Endodermal cell (in vitro differentiated cells): ENCODE measurements at regions not wholly inside any gene's neighbourhood (a gene's known extent, or its start where the extent isn't known, plus 50 kb on each side); places are given as distances from the start of the nearest gene placed in this dataset.

ENCODE experiments used
- DNase-seq: peaks from one replicate; pipeline ENCODE4 v3.0.0-alpha.2; 2017
- H3K27ac ChIP-seq: 2 replicates; pipeline ENCODE4 v1.5.1; 2013; ENCODE audit warnings: mild to moderate bottlenecking, low read depth, low read length, moderate library complexity
- H3K27me3 ChIP-seq: 2 replicates; pipeline ENCODE4 v1.6.1; 2013; ENCODE audit warnings: mild to moderate bottlenecking, low read length, moderate library complexity; ENCODE audit not compliant: insufficient read depth, control insufficient read depth, poor library complexity, severe bottlenecking
- H3K36me3 ChIP-seq: 2 replicates; pipeline ENCODE4 v1.7.0; 2013; ENCODE audit warnings: mild to moderate bottlenecking, low read length, moderate library complexity; ENCODE audit not compliant: control insufficient read depth, insufficient read depth
- H3K4me1 ChIP-seq: one replicate; pipeline ENCODE4 v1.7.0; 2013; ENCODE audit warnings: low read length; ENCODE audit not compliant: control insufficient read depth, insufficient read depth
- H3K4me3 ChIP-seq: 2 replicates; pipeline ENCODE4 v1.5.1; 2013; ENCODE audit warnings: mild to moderate bottlenecking, low read length, moderate library complexity
- H3K9ac ChIP-seq: 2 replicates; pipeline ENCODE4 v1.6.1; 2013; ENCODE audit warnings: mild to moderate bottlenecking, low read length, moderate library complexity; ENCODE audit not compliant: poor library complexity, severe bottlenecking; ENCODE audit errors: extremely low read depth
- H3K9me3 ChIP-seq: 2 replicates; pipeline ENCODE4 v1.6.1; 2013; ENCODE audit warnings: mild to moderate bottlenecking, low read length, moderate library complexity; ENCODE audit not compliant: control insufficient read depth
- H3K27ac Mint-ChIP-seq: 2 replicates; pipeline ENCODE4 v1.8.0; 2020; ENCODE audit warnings: mixed read lengths
- H3K27me3 Mint-ChIP-seq: 2 replicates; pipeline ENCODE4 v1.8.0; 2021; ENCODE audit warnings: mild to moderate bottlenecking, mixed read lengths; ENCODE audit not compliant: insufficient read depth
- H3K36me3 Mint-ChIP-seq: 2 replicates; pipeline ENCODE4 v1.8.0; 2020; ENCODE audit warnings: low read depth, mixed read lengths
- H3K4me1 Mint-ChIP-seq: 2 replicates; pipeline ENCODE4 v1.8.0; 2020; ENCODE audit warnings: mixed read lengths
- H3K4me3 Mint-ChIP-seq: 2 replicates; pipeline ENCODE4 v1.8.0; 2020; ENCODE audit warnings: mild to moderate bottlenecking, moderate library complexity, mixed read lengths
- H3K9me3 Mint-ChIP-seq: 2 replicates; pipeline ENCODE4 v1.8.0; 2020; ENCODE audit warnings: mild to moderate bottlenecking, mixed read lengths
- WGBS, 2 experiments: methylation state at CpG; one replicate each; pipeline versions ENCODE4 v1.1.5 to v1.1.7; 2013; ENCODE audit warnings: missing lambda C conversion rate in 2 of 2, mixed read lengths in 1 of 2; ENCODE audit not compliant: insufficient coverage in 1 of 2, insufficient read length in 1 of 2; 5-methylcytosine and 5-hydroxymethylcytosine counted together
- TF ChIP-seq, protein P1 (sequence below): fragments of 200-600 bp; sonication (generic); conservative IDR thresholded peaks from 2 replicates; pipeline ENCODE4 v1.5.0; 2021; ENCODE audit warnings: antibody characterized with exemption, mild to moderate bottlenecking

DNA sequence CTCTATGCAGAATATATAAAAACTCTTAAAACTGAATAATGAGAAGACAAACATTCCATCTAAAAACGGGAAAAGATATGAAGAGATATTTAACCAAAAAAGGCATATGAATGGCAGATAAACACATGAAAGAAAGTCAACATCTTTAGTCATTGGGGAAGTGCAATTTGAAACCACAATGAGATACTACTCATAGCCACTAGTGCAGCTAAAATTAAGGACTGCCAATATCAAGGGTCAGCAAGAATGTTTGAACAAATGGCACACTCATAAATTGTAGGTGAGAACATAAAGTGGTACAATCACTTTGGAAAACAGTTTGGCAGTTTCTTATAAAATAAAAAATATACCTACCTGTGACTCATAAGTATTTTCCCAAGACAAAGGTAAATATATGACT lies 534.9 kb upstream of the DIPK2B start:
- peaks cover 34% of the 10 kb centered on the region for H3K9me3 Mint-ChIP-seq
- no peaks in the 10 kb centered on the region for H3K27me3 Mint-ChIP-seq
- WGBS, 2 experiments: 80% methylated on average over 1 of the region's 1 CpG; no CpG with 5 or more reads in 1 of the 2 experiments
- DNase-seq: no peak
- H3K4me1 ChIP-seq: no peaks in the 10 kb centered on the region
- H3K36me3 ChIP-seq: no peaks in the 10 kb centered on the region
- H3K27me3 ChIP-seq: no peaks in the 10 kb centered on the region
- no peak overlapping the region for H3K27ac Mint-ChIP-seq
- no peak overlapping the region for H3K27ac ChIP-seq
- no peak overlapping the region for H3K4me3 Mint-ChIP-seq
- no peak overlapping the region for H3K9ac ChIP-seq
- H3K9me3 ChIP-seq: no peaks in the 10 kb centered on the region
- no peaks in the 10 kb centered on the region for H3K4me1 Mint-ChIP-seq
- no peaks in the 10 kb centered on the region for H3K36me3 Mint-ChIP-seq
- TF ChIP-seq, protein P1, sequence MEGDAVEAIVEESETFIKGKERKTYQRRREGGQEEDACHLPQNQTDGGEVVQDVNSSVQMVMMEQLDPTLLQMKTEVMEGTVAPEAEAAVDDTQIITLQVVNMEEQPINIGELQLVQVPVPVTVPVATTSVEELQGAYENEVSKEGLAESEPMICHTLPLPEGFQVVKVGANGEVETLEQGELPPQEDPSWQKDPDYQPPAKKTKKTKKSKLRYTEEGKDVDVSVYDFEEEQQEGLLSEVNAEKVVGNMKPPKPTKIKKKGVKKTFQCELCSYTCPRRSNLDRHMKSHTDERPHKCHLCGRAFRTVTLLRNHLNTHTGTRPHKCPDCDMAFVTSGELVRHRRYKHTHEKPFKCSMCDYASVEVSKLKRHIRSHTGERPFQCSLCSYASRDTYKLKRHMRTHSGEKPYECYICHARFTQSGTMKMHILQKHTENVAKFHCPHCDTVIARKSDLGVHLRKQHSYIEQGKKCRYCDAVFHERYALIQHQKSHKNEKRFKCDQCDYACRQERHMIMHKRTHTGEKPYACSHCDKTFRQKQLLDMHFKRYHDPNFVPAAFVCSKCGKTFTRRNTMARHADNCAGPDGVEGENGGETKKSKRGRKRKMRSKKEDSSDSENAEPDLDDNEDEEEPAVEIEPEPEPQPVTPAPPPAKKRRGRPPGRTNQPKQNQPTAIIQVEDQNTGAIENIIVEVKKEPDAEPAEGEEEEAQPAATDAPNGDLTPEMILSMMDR: no peak
- H3K4me3 ChIP-seq: no peak overlapping the region

DNA sequence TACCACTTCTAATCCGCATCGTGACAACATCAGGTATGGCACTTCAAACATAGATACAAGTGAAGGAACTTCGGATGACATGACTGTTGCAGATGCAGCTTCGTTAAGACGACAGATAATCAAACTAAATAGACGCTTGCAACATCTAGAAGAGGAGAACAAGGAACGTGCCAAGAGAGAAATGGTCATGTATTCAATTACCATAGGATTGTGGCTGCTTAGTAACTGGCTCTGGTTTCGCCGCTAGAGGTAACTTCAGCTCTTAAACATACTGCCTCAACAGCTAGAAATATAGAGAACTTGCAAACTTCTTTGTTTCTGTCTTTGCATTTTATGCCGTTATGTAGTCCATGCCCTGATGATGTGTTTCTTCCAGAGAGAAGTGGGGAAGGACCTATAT lies 530.8 kb upstream of the DIPK2B start:
- Histone ChIP-seq H3K4me1 (no peaks in the 10 kb centered on the region), H3K27me3 (no peaks in the 10 kb centered on the region), H3K27ac (no peak overlapping the region), H3K36me3 (no peaks in the 10 kb centered on the region), H3K4me3 (no peak overlapping the region), H3K9me3 (no peaks in the 10 kb centered on the region), H3K9ac (no peak overlapping the region)
- no peak overlapping the region for H3K4me3 Mint-ChIP-seq
- 92 to 93% methylated on average over 8 to 10 of the region's 10 CpGs for WGBS, 2 experiments
- no peak overlapping the region for H3K27ac Mint-ChIP-seq
- TF ChIP-seq, protein P1: no peak
- H3K36me3 Mint-ChIP-seq: no peaks in the 10 kb centered on the region
- no peaks in the 10 kb centered on the region for H3K4me1 Mint-ChIP-seq
- DNase-seq: no peak
- H3K9me3 Mint-ChIP-seq: peaks cover 29% of the 10 kb centered on the region
- H3K27me3 Mint-ChIP-seq: no peaks in the 10 kb centered on the region

DNA sequence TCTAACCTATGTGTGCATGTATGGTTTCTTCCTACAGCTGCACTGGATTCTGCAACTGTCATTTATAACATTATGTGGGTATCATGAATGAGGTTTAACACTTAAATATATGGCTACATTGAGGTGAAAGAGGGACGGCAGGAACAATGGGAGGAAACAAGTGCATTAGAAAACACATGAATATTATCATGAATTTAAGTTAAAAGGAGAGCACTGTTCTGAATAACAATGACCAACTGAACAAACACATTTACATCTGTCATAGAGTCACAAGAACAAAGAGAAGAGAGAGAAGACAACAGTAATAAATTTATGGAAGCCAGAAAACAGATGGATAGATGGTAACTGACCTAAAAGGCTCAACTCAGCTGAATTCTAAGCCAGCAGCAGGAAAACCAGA lies 527.1 kb upstream of the DIPK2B start:
- Histone ChIP-seq H3K27ac (no peak overlapping the region), H3K9me3 (no peaks in the 10 kb centered on the region), H3K27me3 (no peaks in the 10 kb centered on the region), H3K9ac (no peak overlapping the region), H3K4me1 (no peaks in the 10 kb centered on the region), H3K36me3 (no peaks in the 10 kb centered on the region), H3K4me3 (no peak overlapping the region)
- Mint-ChIP-seq H3K4me1 (no peaks in the 10 kb centered on the region), H3K27me3 (no peaks in the 10 kb centered on the region), H3K36me3 (no peaks in the 10 kb centered on the region), H3K9me3 (peaks cover 22% of the 10 kb centered on the region), H3K27ac (no peak overlapping the region), H3K4me3 (no peak overlapping the region)
- 100% methylated on average over 1 of the region's 1 CpG; no CpG with 5 or more reads in 1 of the 2 experiments for WGBS, 2 experiments
- TF ChIP-seq, protein P1: no peak
- DNase-seq: no peak
